SK-N-MC (cell line): ENCODE measurements at regions not wholly inside any gene's neighbourhood (a gene's known extent, or its start where the extent isn't known, plus 50 kb on each side); places are given as distances from the start of the nearest gene placed in this dataset.

ENCODE experiments used
- DNase-seq: peaks from one replicate; pipeline ENCODE4 v3.0.0-alpha.2; 2011; ENCODE audit warnings: low read depth, low spot score
- H3K27ac ChIP-seq: fragments of 200-600 bp; sonication (generic); 2 replicates; pipeline ENCODE4 v1.5.1; 2016; ENCODE audit warnings: mixed run types
- H3K36me3 ChIP-seq: fragments of 200-600 bp; sonication (generic); 2 replicates; pipeline ENCODE4 v1.6.1; 2017; ENCODE audit warnings: antibody characterized with exemption, low read length, mixed read lengths; ENCODE audit not compliant: insufficient read depth
- H3K4me3 ChIP-seq: fragments of 200-600 bp; sonication (generic); 2 replicates; pipeline ENCODE4 v1.5.1; 2016
- H3K9ac ChIP-seq: fragments of 200-600 bp; sonication (generic); 2 replicates; pipeline ENCODE4 v1.8.0; 2017; ENCODE audit warnings: mixed run types, mixed read lengths; ENCODE audit not compliant: insufficient read length
- H3K9me3 ChIP-seq: fragments of 200-600 bp; sonication (generic); 2 replicates; pipeline ENCODE4 v1.6.1; 2017; ENCODE audit warnings: low read depth, mild to moderate bottlenecking, antibody characterized with exemption, low read length, moderate library complexity, mixed read lengths
- EZH2 ChIP-seq: fragments of 200-600 bp; sonication (generic); IDR thresholded peaks from one replicate; pipeline ENCODE4 v1.6.1; 2017; ENCODE audit warnings: antibody characterized with exemption
- FOXP2 ChIP-seq: optimal IDR thresholded peaks from 2 replicates; pipeline ENCODE3; 2011; ENCODE audit warnings: mild to moderate bottlenecking, moderate library complexity; ENCODE audit not compliant: insufficient read depth; ENCODE audit errors: extremely low read length, control extremely low read depth
- POLR2AphosphoS5 ChIP-seq: IDR thresholded peaks from 2 replicates; pipeline ENCODE4 v1.6.1; 2012; ENCODE audit warnings: mild to moderate bottlenecking, low read depth, low read length, borderline replicate concordance

GRCh38 chr2:63775191-63775590, 66.5 kb upstream of the UGP2 start:
- no peak overlapping the region for H3K9ac ChIP-seq
- DNase-seq: no peak
- TF ChIP-seq FOXP2 (no peak), POLR2AphosphoS5 (no peak), EZH2 (no peak)
- H3K4me3 ChIP-seq: no peak overlapping the region
- H3K36me3 ChIP-seq: no peaks in the 10 kb centered on the region
- no peak overlapping the region for H3K27ac ChIP-seq
- H3K9me3 ChIP-seq: no peaks in the 10 kb centered on the region

DNA sequence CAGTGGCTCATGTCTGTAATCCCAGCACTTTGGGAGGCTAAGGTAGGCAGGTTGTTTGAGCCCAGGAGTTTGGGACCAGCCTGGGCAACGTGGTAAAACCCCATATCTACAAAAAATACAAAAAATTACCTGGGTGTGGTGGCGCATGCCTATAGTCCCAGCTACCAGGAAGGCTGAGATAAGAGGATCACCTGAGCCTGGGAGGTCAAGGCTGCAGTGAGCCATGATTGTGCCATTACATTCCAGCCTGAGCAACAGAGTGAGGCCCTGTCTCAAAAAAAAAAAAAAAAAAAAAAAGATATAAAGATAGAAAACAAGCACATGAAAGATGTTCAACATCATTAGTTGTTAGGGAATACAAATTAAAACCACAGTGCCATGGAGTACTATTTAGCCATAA, 65.3 kb upstream of the UGP2 start:
- no peak for DNase-seq
- H3K36me3 ChIP-seq: no peaks in the 10 kb centered on the region
- no peak overlapping the region for H3K27ac ChIP-seq
- H3K9me3 ChIP-seq: no peaks in the 10 kb centered on the region
- no peak overlapping the region for H3K4me3 ChIP-seq
- no peak for TF ChIP-seq POLR2AphosphoS5
- TF ChIP-seq EZH2: no peak
- TF ChIP-seq FOXP2: no peak
- H3K9ac ChIP-seq: no peak overlapping the region

DNA sequence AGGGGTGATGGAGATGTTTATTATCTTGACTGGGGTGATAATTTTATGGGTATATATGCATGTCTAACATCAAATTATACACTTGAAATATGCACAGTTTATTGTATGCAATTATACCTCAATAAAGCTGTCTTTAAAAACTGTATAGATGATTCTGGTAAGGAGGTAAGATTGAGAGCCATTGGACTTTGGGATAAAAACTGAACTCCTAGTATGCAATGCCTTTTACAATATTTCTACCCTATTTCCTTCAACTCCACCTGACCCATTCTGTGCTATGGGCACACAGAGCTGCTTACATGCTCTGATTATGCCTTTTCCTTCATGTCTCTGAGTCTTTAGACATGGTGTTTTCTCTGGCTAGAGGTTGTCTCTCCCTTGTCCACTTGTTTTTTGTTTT, 63.9 kb upstream of the UGP2 start:
- Histone ChIP-seq H3K4me3 (no peak overlapping the region), H3K9ac (no peak overlapping the region), H3K36me3 (no peaks in the 10 kb centered on the region), H3K27ac (no peak overlapping the region), H3K9me3 (no peaks in the 10 kb centered on the region)
- DNase-seq: no peak
- TF ChIP-seq FOXP2 (no peak), EZH2 (no peak), POLR2AphosphoS5 (no peak)

- DNase-seq: no peak
- no peak overlapping the region for H3K27ac ChIP-seq
- H3K4me3 ChIP-seq: no peak overlapping the region
- no peaks in the 10 kb centered on the region for H3K36me3 ChIP-seq
- TF ChIP-seq POLR2AphosphoS5 (no peak), FOXP2 (no peak), EZH2 (no peak)
- no peak overlapping the region for H3K9ac ChIP-seq
- no peaks in the 10 kb centered on the region for H3K9me3 ChIP-seq
These were observed 63.3 kb upstream of the UGP2 start for GRCh38 chr2:63778391-63778790.

GRCh38 chr2:63780518-63781155, 61.1 kb upstream of the UGP2 start:
- Histone ChIP-seq H3K36me3 (no peaks in the 10 kb centered on the region), H3K27ac (no peak overlapping the region), H3K4me3 (no peak overlapping the region), H3K9ac (no peak overlapping the region), H3K9me3 (no peaks in the 10 kb centered on the region)
- DNase-seq: no peak
- no peak for TF ChIP-seq FOXP2
- no peak for TF ChIP-seq EZH2
- TF ChIP-seq POLR2AphosphoS5: no peak

DNA sequence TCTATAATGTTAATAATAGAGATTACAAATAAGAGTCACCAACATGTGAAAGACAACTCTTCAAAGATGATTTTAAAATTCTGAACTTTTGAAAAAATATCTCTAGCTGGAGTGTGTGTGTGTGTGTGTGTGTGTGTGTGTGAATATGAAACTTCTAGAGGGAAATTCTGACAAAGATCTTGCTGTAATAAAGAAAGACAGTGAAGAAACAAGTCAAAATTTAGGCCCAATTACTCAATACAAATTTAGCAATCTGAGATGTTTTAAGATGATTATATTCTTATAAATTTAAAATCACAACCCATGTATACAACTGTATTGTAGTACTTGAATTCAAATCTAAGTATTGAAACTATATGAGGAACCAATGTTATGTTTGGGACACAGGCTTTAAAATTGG, 57.2 kb upstream of the UGP2 start:
- H3K9ac ChIP-seq: no peak overlapping the region
- TF ChIP-seq POLR2AphosphoS5: no peak
- no peak for TF ChIP-seq FOXP2
- TF ChIP-seq EZH2: no peak
- 0 out of 2 replicates have a peak overlapping the region, but pooled peaks have one; percentile 65 for H3K27ac ChIP-seq
- no peaks in the 10 kb centered on the region for H3K9me3 ChIP-seq
- H3K36me3 ChIP-seq: no peaks in the 10 kb centered on the region
- no peak overlapping the region for H3K4me3 ChIP-seq
- no peak for DNase-seq

DNA sequence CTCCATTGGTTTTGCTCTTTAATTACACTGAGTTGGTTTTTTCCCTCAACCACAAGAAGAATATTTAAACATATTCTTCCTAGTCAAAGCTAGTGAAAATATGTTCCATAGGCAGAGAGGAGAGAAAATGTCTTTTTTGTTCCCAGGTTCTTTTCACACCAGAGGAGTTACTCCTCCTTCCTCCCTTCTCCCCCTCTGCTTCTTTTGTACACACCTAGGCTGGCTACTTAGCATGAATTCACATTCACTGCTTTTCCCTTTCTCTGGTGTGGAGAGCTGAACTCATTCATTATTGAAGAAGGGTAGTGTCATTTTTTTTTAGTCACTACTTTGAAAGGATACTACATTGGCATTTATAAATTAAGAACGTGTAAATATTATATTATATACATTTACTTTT, 56.6 kb upstream of the UGP2 start:
- H3K9ac ChIP-seq: no peak overlapping the region
- DNase-seq: no peak
- no peak for TF ChIP-seq FOXP2
- no peak for TF ChIP-seq POLR2AphosphoS5
- no peak for TF ChIP-seq EZH2
- H3K4me3 ChIP-seq: no peak overlapping the region
- H3K9me3 ChIP-seq: no peaks in the 10 kb centered on the region
- peak overlapping the region; percentile 65 for H3K27ac ChIP-seq
- H3K36me3 ChIP-seq: no peaks in the 10 kb centered on the region

DNA sequence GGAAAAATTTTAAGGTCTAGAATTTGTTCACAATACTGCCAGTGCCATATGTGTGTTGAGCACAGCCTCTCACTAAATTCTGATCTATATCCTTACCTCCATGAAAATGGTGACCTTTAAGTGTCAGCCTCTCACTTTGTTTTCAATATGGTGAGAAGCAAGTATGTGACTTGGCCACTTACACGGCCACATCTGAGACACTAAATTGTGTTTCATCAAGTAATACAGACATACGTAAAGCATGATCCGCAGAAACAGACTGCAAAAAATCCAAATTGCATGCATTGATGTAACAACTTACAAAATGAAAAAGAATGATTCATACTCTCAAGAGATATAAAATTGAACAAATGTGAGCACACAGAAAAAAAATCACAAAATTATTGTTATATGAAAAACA, 55.2 kb upstream of the UGP2 start:
- Histone ChIP-seq H3K9me3 (no peaks in the 10 kb centered on the region), H3K4me3 (no peak overlapping the region), H3K27ac (no peak overlapping the region), H3K9ac (no peak overlapping the region), H3K36me3 (no peaks in the 10 kb centered on the region)
- DNase-seq: no peak
- TF ChIP-seq FOXP2: no peak
- no peak for TF ChIP-seq EZH2
- no peak for TF ChIP-seq POLR2AphosphoS5

GRCh38 chr2:63788071-63788470, 53.6 kb upstream of the UGP2 start:
- Histone ChIP-seq H3K27ac (peak overlapping the region; percentile 96), H3K4me3 (no peak overlapping the region), H3K9ac (no peak overlapping the region), H3K36me3 (no peaks in the 10 kb centered on the region), H3K9me3 (no peaks in the 10 kb centered on the region)
- TF ChIP-seq EZH2 (no peak), POLR2AphosphoS5 (no peak), FOXP2 (no peak)
- peak; percentile 34 for DNase-seq
